ENCODE measurements at regions not wholly inside any gene's neighbourhood (a gene's known extent, or its start where the extent isn't known, plus 50 kb on each side); places are given as distances from the start of the nearest gene placed in this dataset.

- TF ChIP-seq POLR2AphosphoS5 (IDR thresholded peaks at IDR 0.05; ENCODE audit: low read depth, low read length) (no peak), CTCF (IDR thresholded peaks at IDR 0.05) (no peak), REST (IDR thresholded peaks at IDR 0.05; ENCODE audit: insufficient read depth in 1 of 2, low read depth in 2 of 2, low read length in 1 of 2) (no peak)
Observed at GRCh38 chr3:124588036-124588435, 142.2 kb upstream of the UMPS start.
